T-helper 2 cell (primary cell): ENCODE measurements at regions not wholly inside any gene's neighbourhood (a gene's known extent, or its start where the extent isn't known, plus 50 kb on each side); places are given as distances from the start of the nearest gene placed in this dataset.
"Not testable (repeated sequence)": the region's sequence is repeated elsewhere in the genome, so short reads cannot be mapped to it uniquely, and the experiment has no call there.

Experiments used
- DNase-seq, 5 experiments: peaks; one replicate each; pipeline versions ENCODE4 v3.0.0 to v3.0.0-alpha.2; 2012 to 2022

GRCh38 chr7:42560866-42561265, 323.9 kb upstream of the GLI3 start:
- DNase-seq = no peak

GRCh38 chr7:42554932-42555331, 317.9 kb upstream of the GLI3 start:
- not testable (repeated sequence) for DNase-seq

GRCh38 chr7:42552227-42552626, 315.2 kb upstream of the GLI3 start:
- no peak for DNase-seq

- DNase-seq = no peak
Measured at GRCh38 chr7:42550706-42551470, 313.9 kb upstream of the GLI3 start.

- no peak for DNase-seq
Measured at GRCh38 chr7:42549866-42550485, 313.0 kb upstream of the GLI3 start.

GRCh38 chr7:42548816-42549611, 312.0 kb upstream of the GLI3 start:
- DNase-seq = no peak

GRCh38 chr7:42545049-42545724, 308.2 kb upstream of the GLI3 start:
- DNase-seq = no peak

- no peak for DNase-seq
Measured at GRCh38 chr7:42543953-42544352, 306.9 kb upstream of the GLI3 start.

GRCh38 chr7:42542446-42542845, 305.4 kb upstream of the GLI3 start:
- not testable (repeated sequence) for DNase-seq

GRCh38 chr7:42534441-42534840, 297.4 kb upstream of the GLI3 start:
- DNase-seq = no peak

- no peak for DNase-seq
Measured at GRCh38 chr7:42527004-42527403, 290.0 kb upstream of the GLI3 start.

GRCh38 chr7:42522227-42522991, 285.4 kb upstream of the GLI3 start:
- DNase-seq = no peak

GRCh38 chr7:42511027-42511426, 274.0 kb upstream of the GLI3 start:
- no peak for DNase-seq

GRCh38 chr7:42506097-42506496, 269.1 kb upstream of the GLI3 start:
- no peak for DNase-seq

GRCh38 chr7:42502022-42502421, 265.0 kb upstream of the GLI3 start:
- no peak for DNase-seq

GRCh38 chr7:42495256-42495655, 258.2 kb upstream of the GLI3 start:
- DNase-seq = no peak

GRCh38 chr7:42494736-42495135, 257.7 kb upstream of the GLI3 start:
- no peak for DNase-seq

GRCh38 chr7:42494199-42494710, 257.2 kb upstream of the GLI3 start:
- DNase-seq = no peak

- no peak for DNase-seq
Measured at GRCh38 chr7:42493436-42494198, 256.6 kb upstream of the GLI3 start.

- no peak for DNase-seq
Measured at GRCh38 chr7:42492920-42493319, 255.9 kb upstream of the GLI3 start.

- DNase-seq = no peak
Measured at GRCh38 chr7:42491106-42491505, 254.1 kb upstream of the GLI3 start.
